ENCODE measurements at regions not wholly inside any gene's neighbourhood (a gene's known extent, or its start where the extent isn't known, plus 50 kb on each side); places are given as distances from the start of the nearest gene placed in this dataset.

DNA sequence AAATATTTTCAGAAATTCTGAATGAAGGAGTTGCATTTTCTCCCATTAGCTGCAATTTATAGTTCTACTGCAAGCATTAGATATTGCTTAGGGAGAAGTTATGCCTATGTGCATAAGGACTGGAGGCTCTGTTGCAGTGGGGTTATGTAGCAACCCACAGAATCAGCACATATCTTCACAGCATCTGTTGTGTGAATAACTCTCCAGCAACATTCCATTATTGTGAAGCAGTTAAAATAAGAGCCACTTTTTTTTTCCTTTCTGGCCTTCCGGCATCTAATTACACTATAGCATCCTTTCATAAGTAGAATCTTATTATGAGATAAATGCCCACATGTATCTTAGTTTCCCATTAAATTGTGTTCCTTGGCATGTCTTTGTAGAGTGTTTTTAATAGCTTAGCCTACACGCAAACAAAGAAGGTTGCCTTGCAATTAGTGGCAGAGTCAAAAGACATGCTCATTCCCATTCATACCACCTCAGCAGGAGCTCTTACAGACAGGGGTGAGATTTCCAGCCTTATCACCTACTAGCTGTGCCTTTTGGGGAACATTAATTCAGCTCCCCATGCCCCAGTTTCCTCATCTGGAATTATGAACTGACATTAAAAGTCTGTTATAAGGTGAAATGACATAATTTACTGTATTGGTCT, 596.0 kb upstream of the GOT2 start:
- TF ChIP-seq POLR2AphosphoS5 (IDR thresholded peaks at IDR 0.05; ENCODE audit: low read depth, low read length), result no peak
- no peak for TF ChIP-seq POLR2A (IDR thresholded peaks at IDR 0.05; ENCODE audit: low read depth, low read length)

Measured in GM12892 (cell line).